A673 (cell line): ENCODE measurements at regions not wholly inside any gene's neighbourhood (a gene's known extent, or its start where the extent isn't known, plus 50 kb on each side); places are given as distances from the start of the nearest gene placed in this dataset.

Source experiments
- EZH2 ChIP-seq: fragments of 200-600 bp; sonication (generic); IDR thresholded peaks from 2 replicates; pipeline ENCODE4 v1.6.1; 2017; ENCODE audit warnings: borderline replicate concordance, low read depth, mild to moderate bottlenecking, mixed read lengths, antibody characterized with exemption, low read length; ENCODE audit not compliant: poor library complexity, severe bottlenecking
- TF ChIP-seq, protein P1 (sequence below): fragments of 300-800, 200-600 bp; sonication (generic); conservative IDR thresholded peaks from 2 replicates; pipeline ENCODE4 v1.5.1; 2017; ENCODE audit warnings: low read depth, mild to moderate bottlenecking, antibody characterized with exemption, low read length, moderate library complexity, mixed read lengths

DNA sequence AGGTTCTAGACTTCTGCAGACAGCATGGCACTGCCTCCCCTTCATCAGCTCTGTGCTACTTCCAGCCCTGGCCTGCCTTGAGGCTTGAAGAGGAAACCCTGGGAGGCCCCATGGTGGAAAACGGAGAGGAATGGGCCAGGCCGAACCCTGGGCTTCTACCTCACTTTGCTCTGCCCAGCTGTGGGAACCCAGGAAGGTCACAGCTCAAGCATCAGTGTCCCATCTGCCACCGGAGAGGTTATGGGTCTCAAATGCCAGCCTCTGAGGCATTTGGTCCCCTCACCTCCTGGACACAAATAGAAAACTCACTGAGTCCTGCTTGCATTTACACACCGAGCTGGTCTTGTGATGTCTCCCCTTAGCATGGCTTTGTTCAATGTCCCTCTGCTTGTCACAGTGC lies 80.1 kb upstream of the ALDH1B1 start:
- TF ChIP-seq, protein P1, sequence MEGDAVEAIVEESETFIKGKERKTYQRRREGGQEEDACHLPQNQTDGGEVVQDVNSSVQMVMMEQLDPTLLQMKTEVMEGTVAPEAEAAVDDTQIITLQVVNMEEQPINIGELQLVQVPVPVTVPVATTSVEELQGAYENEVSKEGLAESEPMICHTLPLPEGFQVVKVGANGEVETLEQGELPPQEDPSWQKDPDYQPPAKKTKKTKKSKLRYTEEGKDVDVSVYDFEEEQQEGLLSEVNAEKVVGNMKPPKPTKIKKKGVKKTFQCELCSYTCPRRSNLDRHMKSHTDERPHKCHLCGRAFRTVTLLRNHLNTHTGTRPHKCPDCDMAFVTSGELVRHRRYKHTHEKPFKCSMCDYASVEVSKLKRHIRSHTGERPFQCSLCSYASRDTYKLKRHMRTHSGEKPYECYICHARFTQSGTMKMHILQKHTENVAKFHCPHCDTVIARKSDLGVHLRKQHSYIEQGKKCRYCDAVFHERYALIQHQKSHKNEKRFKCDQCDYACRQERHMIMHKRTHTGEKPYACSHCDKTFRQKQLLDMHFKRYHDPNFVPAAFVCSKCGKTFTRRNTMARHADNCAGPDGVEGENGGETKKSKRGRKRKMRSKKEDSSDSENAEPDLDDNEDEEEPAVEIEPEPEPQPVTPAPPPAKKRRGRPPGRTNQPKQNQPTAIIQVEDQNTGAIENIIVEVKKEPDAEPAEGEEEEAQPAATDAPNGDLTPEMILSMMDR = no peak
- no peak for TF ChIP-seq EZH2
